HEK293T (cell line): ENCODE measurements at regions not wholly inside any gene's neighbourhood (a gene's known extent, or its start where the extent isn't known, plus 50 kb on each side); places are given as distances from the start of the nearest gene placed in this dataset.

Experiments used
- ARNT ChIP-seq: fragments of 450-650 bp; IDR thresholded peaks from 2 replicates; pipeline ENCODE4 v1.6.1; 2017; ENCODE audit warnings: mild to moderate bottlenecking
- BHLHE40 ChIP-seq: fragments of 450-650 bp; IDR thresholded peaks from 2 replicates; pipeline ENCODE4 v1.6.1; 2016; ENCODE audit warnings: mild to moderate bottlenecking, moderate library complexity, borderline replicate concordance
- ELF4 ChIP-seq: fragments of 450-650 bp; IDR thresholded peaks from 2 replicates; pipeline ENCODE4 v1.6.1; 2017; ENCODE audit warnings: antibody characterized with exemption
- FOXM1 ChIP-seq: fragments of 450-650 bp; IDR thresholded peaks from 2 replicates; pipeline ENCODE4 v1.6.1; 2017; ENCODE audit warnings: mild to moderate bottlenecking, borderline replicate concordance
- HDGF ChIP-seq: fragments of 450-650 bp; IDR thresholded peaks from 2 replicates; pipeline ENCODE4 v1.6.1; 2017; ENCODE audit warnings: antibody characterized with exemption, borderline replicate concordance
- LEF1 ChIP-seq: fragments of 450-650 bp; IDR thresholded peaks from 2 replicates; pipeline ENCODE4 v1.6.1; 2017; ENCODE audit warnings: mild to moderate bottlenecking, borderline replicate concordance
- SUZ12 ChIP-seq: fragments of 450-650 bp; IDR thresholded peaks from 2 replicates; pipeline ENCODE4 v1.6.1; 2016; ENCODE audit warnings: mild to moderate bottlenecking
- TARDBP ChIP-seq: fragments of 450-650 bp; IDR thresholded peaks from 2 replicates; pipeline ENCODE4 v1.6.1; 2016

GRCh38 chr5:68387074-68387796 is 171.7 kb downstream of the PIK3R1 start:
- no peak for TF ChIP-seq BHLHE40
- no peak for TF ChIP-seq FOXM1
- TF ChIP-seq HDGF: no peak
- TF ChIP-seq SUZ12: no peak
- TF ChIP-seq ELF4: no peak
- TF ChIP-seq ARNT: no peak
- no peak for TF ChIP-seq TARDBP
- no peak for TF ChIP-seq LEF1
